CD14-positive monocyte (primary cell): ENCODE measurements at regions not wholly inside any gene's neighbourhood (a gene's known extent, or its start where the extent isn't known, plus 50 kb on each side); places are given as distances from the start of the nearest gene placed in this dataset.

Experiments
- DNase-seq, 3 donors: peaks; one replicate each; pipeline ENCODE4 v3.0.0-alpha.2; 2011 to 2022
- H2AFZ ChIP-seq: 2 replicates; pipeline ENCODE4 v1.6.0; 2012; ENCODE audit warnings: mild to moderate bottlenecking, low read depth, low read length, inconsistent platforms; ENCODE audit not compliant: insufficient read depth, poor library complexity, severe bottlenecking
- H3K27ac ChIP-seq, 2 donors: 1 replicate in 1 of 2; 2 replicates in 1 of 2; pipeline ENCODE4 v1.5.1; 2012 to 2013; ENCODE audit warnings: low read length in 2 of 2, control low read depth in 1 of 2, inconsistent platforms in 1 of 2, low read depth in 1 of 2, mild to moderate bottlenecking in 1 of 2
- H3K27me3 ChIP-seq, 2 donors: one replicate each; pipeline versions ENCODE4 v1.6.0 to v1.6.1; 2011 to 2013; ENCODE audit warnings: low read length in 2 of 2; ENCODE audit not compliant: control insufficient read depth in 2 of 2, insufficient read depth in 2 of 2
- H3K36me3 ChIP-seq, 2 donors: replicated peaks in 1 of 2; 1 replicate in 1 of 2; 2 replicates in 1 of 2; pipeline versions ENCODE4 v1.5.1 to v1.6.1; 2012 to 2013; ENCODE audit warnings: low read length in 2 of 2, control low read depth in 1 of 2, inconsistent platforms in 1 of 2, mild to moderate bottlenecking in 1 of 2; ENCODE audit not compliant: insufficient read depth in 2 of 2, control insufficient read depth in 1 of 2
- H3K4me1 ChIP-seq, 2 donors: 1 replicate in 1 of 2; 2 replicates in 1 of 2; pipeline versions ENCODE4 v1.5.1 to v1.6.1; 2012 to 2013; ENCODE audit warnings: low read length in 2 of 2, control low read depth in 1 of 2, inconsistent platforms in 1 of 2, mild to moderate bottlenecking in 1 of 2, moderate library complexity in 1 of 2; ENCODE audit not compliant: insufficient read depth in 2 of 2, control insufficient read depth in 1 of 2
- H3K4me2 ChIP-seq: replicated peaks from 2 replicates; pipeline ENCODE3; 2012; ENCODE audit warnings: low read length, moderate library complexity, mild to moderate bottlenecking; ENCODE audit not compliant: poor library complexity, severe bottlenecking; ENCODE audit errors: extremely low read depth
- H3K4me3 ChIP-seq, 3 experiments: fragments of 200-600 bp in 1 of 3; sonication (generic) in 1 of 3; replicated peaks in 1 of 3; 1 replicate in 2 of 3; 2 replicates in 1 of 3; pipeline ENCODE4 v1.5.1; 2011 to 2013; ENCODE audit warnings: low read length in 3 of 3, mild to moderate bottlenecking in 3 of 3, control low read depth in 2 of 3, low read depth in 2 of 3, inconsistent platforms in 1 of 3, moderate library complexity in 1 of 3
- H3K79me2 ChIP-seq: 2 replicates; pipeline ENCODE4 v1.6.0; 2012; ENCODE audit warnings: mild to moderate bottlenecking, control low read depth, inconsistent platforms, low read length, moderate library complexity; ENCODE audit not compliant: insufficient read depth
- H3K9ac ChIP-seq: 2 replicates; pipeline ENCODE4 v1.6.0; 2017; ENCODE audit warnings: low read length, mild to moderate bottlenecking; ENCODE audit not compliant: insufficient read depth, poor library complexity, severe bottlenecking
- H3K9me3 ChIP-seq, 2 donors: replicated peaks in 1 of 2; 1 replicate in 1 of 2; 2 replicates in 1 of 2; pipeline versions ENCODE4 v1.5.1 to v1.6.1; 2012 to 2013; ENCODE audit warnings: low read length in 2 of 2, control low read depth in 1 of 2; ENCODE audit not compliant: control insufficient read depth in 1 of 2, insufficient read depth in 1 of 2
- H4K20me1 ChIP-seq: 2 replicates; pipeline ENCODE4 v1.6.0; 2012; ENCODE audit warnings: mild to moderate bottlenecking, low read length, control low read depth, moderate library complexity; ENCODE audit not compliant: insufficient read depth
- H3K27ac Mint-ChIP-seq, 7 donors: one replicate each; pipeline ENCODE4 v1.8.0; 2020; ENCODE audit warnings: mild to moderate bottlenecking in 7 of 7, mixed read lengths in 7 of 7, moderate library complexity in 6 of 7, inconsistent platforms in 2 of 7
- H3K27me3 Mint-ChIP-seq, 3 donors: one replicate each; pipeline ENCODE4 v1.8.0; 2021 to 2022; ENCODE audit warnings: low read depth in 3 of 3, mild to moderate bottlenecking in 3 of 3, mixed read lengths in 3 of 3, moderate library complexity in 3 of 3, inconsistent platforms in 1 of 3
- H3K36me3 Mint-ChIP-seq, 2 donors: one replicate each; pipeline ENCODE4 v1.8.0; 2020; ENCODE audit warnings: mixed read lengths in 2 of 2, inconsistent platforms in 1 of 2, mild to moderate bottlenecking in 1 of 2
- H3K4me1 Mint-ChIP-seq: one replicate; pipeline ENCODE4 v1.8.0; 2020; ENCODE audit warnings: mild to moderate bottlenecking, mixed read lengths
- H3K4me3 Mint-ChIP-seq, 2 donors: one replicate each; pipeline ENCODE4 v1.8.0; 2020; ENCODE audit warnings: mild to moderate bottlenecking in 2 of 2, mixed read lengths in 2 of 2, moderate library complexity in 1 of 2
- H3K9me3 Mint-ChIP-seq, 7 donors: one replicate each; pipeline ENCODE4 v1.8.0; 2020 to 2022; ENCODE audit warnings: mixed read lengths in 7 of 7, mild to moderate bottlenecking in 6 of 7, moderate library complexity in 6 of 7, inconsistent platforms in 2 of 7
- CTCF ChIP-seq: fragments of 200-600 bp; IDR thresholded peaks from one replicate; pipeline ENCODE4 v1.8.0; 2022; ENCODE audit warnings: antibody characterized with exemption, mild to moderate bottlenecking
- WGBS: methylation state at CpG from one replicate; pipeline ENCODE4 v1.1.5; 2013; ENCODE audit warnings: missing lambda C conversion rate; ENCODE audit not compliant: insufficient coverage; 5-methylcytosine and 5-hydroxymethylcytosine counted together
- intact Hi-C, 2 donors: fragments of 100-400 bp; cut with micrococcal nuclease; formaldehyde crosslinking; loops; one replicate each; pipeline versions ENCODE4 v1.15.0 to v1.15.1; 2023

DNA sequence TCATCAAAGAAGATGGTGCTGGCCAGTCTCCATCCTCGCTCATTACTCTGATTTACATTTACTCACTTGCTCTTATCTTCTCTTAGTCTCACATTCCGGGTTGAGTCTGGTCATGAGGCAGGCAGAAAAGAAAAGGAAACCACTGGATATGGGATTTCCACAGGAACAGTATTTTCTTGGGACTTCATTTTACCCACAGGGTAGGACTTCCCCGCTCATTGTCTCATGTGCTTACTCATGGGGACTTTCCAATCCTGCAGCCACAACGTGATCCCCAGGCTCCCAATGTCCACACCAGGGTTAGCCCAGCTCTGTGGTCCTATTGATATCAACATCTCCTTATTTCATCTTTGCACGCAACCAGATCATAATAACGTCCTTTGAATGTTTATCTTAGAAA, 373.8 kb downstream of the TMEM182 start:
- no peaks in the 10 kb centered on the region for H3K4me1 Mint-ChIP-seq
- H3K27me3 Mint-ChIP-seq = peaks cover 0 to 3% (median 0%) of the 10 kb centered on the region in 3 donors
- Histone ChIP-seq H3K9me3 (peaks cover 0 to 6% of the 10 kb centered on the region in 2 donors), H3K4me3 (no peak overlapping the region), H3K4me1 (no peaks in the 10 kb centered on the region), H2AFZ (no peak overlapping the region), H3K27me3 (no peaks in the 10 kb centered on the region), H3K27ac (no peak overlapping the region), H4K20me1 (no peaks in the 10 kb centered on the region), H3K4me2 (no peak overlapping the region), H3K79me2 (no peaks in the 10 kb centered on the region), H3K36me3 (no peaks in the 10 kb centered on the region), H3K9ac (no peak overlapping the region)
- no peak for TF ChIP-seq CTCF
- no peak overlapping the region for H3K27ac Mint-ChIP-seq
- intact Hi-C loops = no loop called here
- 90% methylated on average over 2 of the region's 6 CpGs for WGBS
- peaks cover 2 to 19% (median 5%) of the 10 kb centered on the region in 7 donors for H3K9me3 Mint-ChIP-seq
- H3K4me3 Mint-ChIP-seq = no peak overlapping the region
- H3K36me3 Mint-ChIP-seq = no peaks in the 10 kb centered on the region
- no peak for DNase-seq

DNA sequence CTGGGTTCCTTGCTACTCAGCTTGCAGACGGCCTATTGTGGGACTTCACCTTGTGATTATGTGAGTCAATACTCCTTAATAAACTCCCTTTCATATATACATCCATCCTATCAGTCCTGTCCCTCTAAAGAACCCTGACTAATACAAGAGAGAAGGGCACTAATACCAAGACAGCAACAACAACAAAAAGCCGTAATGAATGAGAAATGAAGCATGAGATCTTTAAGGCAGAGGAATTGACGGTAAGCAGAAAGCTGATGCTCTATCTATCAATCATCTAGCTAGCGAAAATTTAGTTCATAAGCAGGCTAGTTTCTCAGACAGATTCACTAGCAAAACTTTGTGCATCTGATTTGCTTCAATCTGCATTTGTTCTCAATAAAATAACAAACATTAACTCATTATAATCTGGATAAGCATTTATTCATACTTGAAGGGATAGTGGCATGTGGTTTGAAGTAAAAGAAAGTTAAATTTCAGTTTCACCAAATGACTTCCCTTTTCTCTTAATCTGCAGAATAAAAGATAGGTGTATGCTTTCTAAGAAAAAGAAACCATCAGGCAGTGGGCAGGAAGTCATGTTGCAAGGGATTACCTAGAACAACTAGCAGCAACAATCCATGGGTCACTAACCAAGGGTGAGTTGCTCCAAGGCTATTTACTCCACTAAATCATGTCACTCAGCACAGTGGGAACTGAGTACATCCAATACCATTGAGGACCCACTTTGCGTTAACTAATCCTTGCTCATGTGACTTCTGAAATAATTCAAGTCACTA, 376.5 kb downstream of the TMEM182 start:
- H3K27ac Mint-ChIP-seq = no peak overlapping the region
- DNase-seq = no peak
- H4K20me1 ChIP-seq = no peaks in the 10 kb centered on the region
- no peak overlapping the region for H3K27ac ChIP-seq
- intact Hi-C loops = no loop called here
- peaks cover 0 to 3% (median 1%) of the 10 kb centered on the region in 3 donors for H3K27me3 Mint-ChIP-seq
- TF ChIP-seq CTCF = no peak
- H3K9me3 ChIP-seq = peaks cover 0 to 3% of the 10 kb centered on the region in 2 donors
- no peak overlapping the region for H3K4me3 Mint-ChIP-seq
- peaks cover 2 to 10% (median 3%) of the 10 kb centered on the region in 7 donors for H3K9me3 Mint-ChIP-seq
- H3K4me1 Mint-ChIP-seq = no peaks in the 10 kb centered on the region
- H3K36me3 ChIP-seq = no peaks in the 10 kb centered on the region
- no peaks in the 10 kb centered on the region for H3K4me1 ChIP-seq
- H3K27me3 ChIP-seq = no peaks in the 10 kb centered on the region
- H3K4me2 ChIP-seq = no peak overlapping the region
- no peaks in the 10 kb centered on the region for H3K36me3 Mint-ChIP-seq
- no peaks in the 10 kb centered on the region for H3K79me2 ChIP-seq
- no peak overlapping the region for H2AFZ ChIP-seq
- no peak overlapping the region for H3K4me3 ChIP-seq
- no CpG with 5 or more reads among the region's 5 CpGs for WGBS
- no peak overlapping the region for H3K9ac ChIP-seq
